ENCODE measurements at regions not wholly inside any gene's neighbourhood (a gene's known extent, or its start where the extent isn't known, plus 50 kb on each side); places are given as distances from the start of the nearest gene placed in this dataset.

DNA sequence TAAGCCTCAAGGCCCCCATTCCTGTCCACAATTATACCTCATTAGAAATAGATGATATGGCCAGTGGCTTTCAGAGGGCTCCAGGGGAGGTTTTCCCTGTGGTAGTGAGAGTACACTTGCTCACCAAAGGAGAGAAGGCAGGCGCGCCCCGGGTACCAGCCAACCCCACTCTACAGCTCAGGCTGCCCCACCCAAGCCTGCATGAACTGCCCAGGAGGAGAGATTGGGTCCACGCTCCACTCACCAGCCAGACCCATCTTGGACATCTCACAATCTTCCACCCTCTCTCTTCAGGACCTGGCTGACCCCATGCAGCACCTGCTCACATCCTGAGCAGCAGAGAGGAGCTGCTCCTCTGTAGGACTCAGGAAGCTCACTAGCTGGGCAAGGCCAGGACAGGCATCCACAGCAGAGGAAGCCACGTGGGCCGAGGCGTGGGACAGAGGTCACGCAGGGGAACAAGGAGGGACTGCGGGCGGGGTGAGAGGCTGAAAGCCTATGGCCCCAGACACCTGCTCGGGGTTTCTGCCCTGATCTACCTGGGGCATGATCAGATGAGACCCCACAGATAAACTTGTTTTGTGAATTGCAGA lies 53.9 kb upstream of the GLI2 start:
- Histone ChIP-seq H3K4me3 (ENCODE audit: low read length) (no peak overlapping the region), H3K36me3 (ENCODE audit: insufficient read depth, low read depth, low read length) (no peaks in the 10 kb centered on the region)

DNA sequence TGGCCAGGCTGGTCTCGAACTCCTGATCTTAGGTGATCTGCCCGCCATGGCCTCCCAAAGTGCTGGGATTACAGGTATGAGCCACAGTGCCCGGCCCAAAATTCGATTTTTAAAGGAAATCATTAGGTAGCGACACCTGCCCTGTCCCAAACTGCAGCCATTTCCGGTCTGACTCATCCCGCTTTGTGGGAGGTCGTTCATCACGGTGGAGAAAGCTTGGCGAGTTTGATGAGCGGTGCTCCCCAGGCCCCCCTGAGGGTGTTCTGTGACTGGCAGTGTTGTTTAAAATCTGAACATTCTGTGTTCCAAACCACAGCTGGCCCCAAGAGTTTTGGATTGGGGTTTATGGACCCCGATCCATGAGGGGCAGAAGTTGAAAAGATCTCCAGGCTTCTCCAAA lies 53.0 kb upstream of the GLI2 start:
- Histone ChIP-seq H3K9me3 (ENCODE audit: insufficient read depth, low read depth, low read length) (no peaks in the 10 kb centered on the region), H3K27me3 (ENCODE audit: insufficient read depth, low read length) (peaks cover 24% of the 10 kb centered on the region), H3K4me3 (ENCODE audit: low read length) (no peak overlapping the region), H3K4me1 (ENCODE audit: insufficient read depth, low read length) (no peaks in the 10 kb centered on the region), H3K36me3 (ENCODE audit: insufficient read depth, low read depth, low read length) (no peaks in the 10 kb centered on the region), H3K27ac (ENCODE audit: low read length) (no peak overlapping the region), H3K9ac (ENCODE audit: low read depth, low read length) (no peak overlapping the region)

More for the DNA sequence above, 53.9 kb upstream of the GLI2 start:
- H3K9me3 ChIP-seq (ENCODE audit: insufficient read depth, low read depth, low read length), result no peaks in the 10 kb centered on the region
- H3K27me3 ChIP-seq (ENCODE audit: insufficient read depth, low read length), result peaks cover 33% of the 10 kb centered on the region
- H3K4me1 ChIP-seq (ENCODE audit: insufficient read depth, low read length), result no peaks in the 10 kb centered on the region
- H3K9ac ChIP-seq (ENCODE audit: low read depth, low read length), result no peak overlapping the region
- no peak overlapping the region for H3K27ac ChIP-seq (ENCODE audit: low read length)

- Histone ChIP-seq H3K9ac (ENCODE audit: low read depth, low read length) (no peak overlapping the region), H3K4me3 (ENCODE audit: low read length) (no peak overlapping the region), H3K27me3 (ENCODE audit: insufficient read depth, low read length) (peaks cover 21% of the 10 kb centered on the region), H3K4me1 (ENCODE audit: insufficient read depth, low read length) (no peaks in the 10 kb centered on the region), H3K9me3 (ENCODE audit: insufficient read depth, low read depth, low read length) (no peaks in the 10 kb centered on the region), H3K27ac (ENCODE audit: low read length) (no peak overlapping the region), H3K36me3 (ENCODE audit: insufficient read depth, low read depth, low read length) (no peaks in the 10 kb centered on the region)
These were observed 52.6 kb upstream of the GLI2 start for GRCh38 chr2:120683081-120683480.

GRCh38 chr2:120683701-120684100 lies 52.0 kb upstream of the GLI2 start:
- Histone ChIP-seq H3K9ac (ENCODE audit: low read depth, low read length) (no peak overlapping the region), H3K36me3 (ENCODE audit: insufficient read depth, low read depth, low read length) (no peaks in the 10 kb centered on the region), H3K4me1 (ENCODE audit: insufficient read depth, low read length) (no peaks in the 10 kb centered on the region), H3K4me3 (ENCODE audit: low read length) (no peak overlapping the region), H3K9me3 (ENCODE audit: insufficient read depth, low read depth, low read length) (no peaks in the 10 kb centered on the region), H3K27ac (ENCODE audit: low read length) (no peak overlapping the region), H3K27me3 (ENCODE audit: insufficient read depth, low read length) (peaks cover 19% of the 10 kb centered on the region)

DNA sequence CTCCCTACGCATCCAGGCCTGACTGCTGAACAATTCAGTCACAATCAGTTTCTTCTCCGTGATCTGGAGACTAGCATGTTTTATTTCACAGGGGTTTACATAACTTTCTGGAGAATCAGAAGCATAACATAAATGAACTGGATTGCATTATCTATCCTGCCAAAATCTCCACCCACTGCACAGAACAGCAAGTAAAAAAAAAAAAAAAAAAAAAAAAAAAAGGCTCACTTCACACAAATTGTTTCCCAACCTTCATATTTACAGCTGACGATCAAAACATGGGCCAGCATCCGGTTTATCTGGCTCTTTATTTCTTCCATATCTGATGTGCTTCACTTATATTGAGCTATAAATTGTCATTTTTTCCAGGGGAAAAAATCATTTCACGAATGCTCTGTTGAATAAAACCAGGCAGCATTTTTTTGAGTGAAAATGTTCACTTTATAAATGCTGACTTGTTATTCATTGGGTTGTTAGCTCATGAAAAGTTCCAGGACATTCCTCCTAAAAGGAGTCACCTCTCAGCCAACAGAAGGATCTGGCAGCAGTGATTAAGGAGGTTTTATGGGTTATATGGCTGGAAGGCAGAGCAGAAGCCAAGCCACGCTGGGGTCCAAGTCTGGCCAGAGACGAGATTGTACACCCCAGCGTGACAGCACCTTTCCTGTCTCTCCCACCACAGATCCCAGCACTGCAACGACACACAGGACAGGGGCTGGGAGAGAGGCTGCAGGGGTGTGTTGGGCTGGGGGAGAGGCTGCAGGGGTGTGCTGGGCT lies 51.2 kb upstream of the GLI2 start:
- H3K9me3 ChIP-seq (ENCODE audit: insufficient read depth, low read depth, low read length), result no peaks in the 10 kb centered on the region
- H3K27ac ChIP-seq (ENCODE audit: low read length), result no peak overlapping the region
- H3K4me1 ChIP-seq (ENCODE audit: insufficient read depth, low read length), result no peaks in the 10 kb centered on the region
- H3K27me3 ChIP-seq (ENCODE audit: insufficient read depth, low read length), result peaks cover 19% of the 10 kb centered on the region
- H3K36me3 ChIP-seq (ENCODE audit: insufficient read depth, low read depth, low read length), result no peaks in the 10 kb centered on the region
- no peak overlapping the region for H3K9ac ChIP-seq (ENCODE audit: low read depth, low read length)
- no peak overlapping the region for H3K4me3 ChIP-seq (ENCODE audit: low read length)

DNA sequence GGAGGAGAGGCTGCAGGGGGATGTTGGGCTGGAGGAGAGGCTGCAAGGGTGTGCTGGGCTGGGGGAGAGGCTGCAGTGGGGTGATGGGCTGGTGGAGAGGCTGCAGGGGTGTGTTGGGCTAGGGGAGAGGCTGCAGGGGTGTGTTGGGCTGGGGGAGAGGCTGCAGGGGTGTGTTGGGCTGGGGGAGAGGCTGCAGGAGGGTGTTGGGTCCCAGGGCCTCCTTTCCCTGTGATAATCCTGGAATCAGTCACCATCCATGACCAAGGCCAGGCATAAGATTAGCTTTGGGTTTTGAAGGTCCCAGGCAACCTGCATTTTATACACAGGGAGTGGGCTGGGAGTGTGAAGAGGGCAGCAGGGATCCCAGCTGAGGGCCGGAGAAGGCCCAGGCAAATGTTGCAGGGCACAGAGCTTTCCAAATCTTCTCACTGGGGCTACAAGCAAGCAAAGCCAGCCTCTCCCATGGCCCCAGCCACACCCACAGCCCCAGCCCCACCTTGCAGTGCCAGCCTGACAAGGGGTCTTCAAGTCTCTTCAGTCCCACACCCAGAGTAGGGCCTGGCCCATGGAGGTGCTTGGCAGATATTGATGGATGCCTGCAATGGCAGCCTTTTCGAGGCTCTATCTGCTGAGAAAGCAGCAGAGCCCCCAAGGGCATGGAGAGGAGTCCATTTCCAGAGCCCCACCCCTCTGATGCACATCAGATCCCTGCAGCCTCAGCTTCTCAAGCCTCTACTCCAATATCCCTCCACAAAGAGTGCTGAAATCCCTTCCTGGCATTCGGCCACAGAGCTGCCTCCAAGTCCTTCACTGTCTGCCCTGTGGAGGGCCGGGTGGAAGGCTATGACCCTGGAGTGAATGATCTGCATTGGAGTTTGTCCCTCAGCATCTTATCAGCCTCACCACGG lies 50.3 kb upstream of the GLI2 start:
- no peak overlapping the region for H3K27ac ChIP-seq (ENCODE audit: low read length)
- no peak overlapping the region for H3K4me3 ChIP-seq (ENCODE audit: low read length)
- H3K27me3 ChIP-seq (ENCODE audit: insufficient read depth, low read length), result peaks cover 16% of the 10 kb centered on the region
- H3K9ac ChIP-seq (ENCODE audit: low read depth, low read length), result no peak overlapping the region
- no peaks in the 10 kb centered on the region for H3K4me1 ChIP-seq (ENCODE audit: insufficient read depth, low read length)
- no peaks in the 10 kb centered on the region for H3K36me3 ChIP-seq (ENCODE audit: insufficient read depth, low read depth, low read length)
- H3K9me3 ChIP-seq (ENCODE audit: insufficient read depth, low read depth, low read length), result no peaks in the 10 kb centered on the region

All from iPS-20b (cell line).